DOHH2 (cell line): ENCODE measurements at regions not wholly inside any gene's neighbourhood (a gene's known extent, or its start where the extent isn't known, plus 50 kb on each side); places are given as distances from the start of the nearest gene placed in this dataset.

Experiments
- H3F3A ChIP-seq: fragments of 200-600 bp; sonication (generic), shearing (Covaris generic); 2 replicates; pipeline ENCODE4 v1.6.0; 2016; ENCODE audit warnings: antibody characterized with exemption, mild to moderate bottlenecking; ENCODE audit not compliant: control insufficient read depth, insufficient read depth
- H3K27ac ChIP-seq: fragments of 200-600 bp; sonication (generic); 2 replicates; pipeline ENCODE4 v1.5.1; 2014; ENCODE audit warnings: low read depth, mild to moderate bottlenecking, low read length, moderate library complexity
- H3K27me3 ChIP-seq: fragments of 200-600 bp; sonication (generic); 2 replicates; pipeline ENCODE4 v1.6.1; 2014; ENCODE audit warnings: mild to moderate bottlenecking, low read length, mixed read lengths; ENCODE audit not compliant: control insufficient read depth
- H3K36me3 ChIP-seq: fragments of 200-600 bp; sonication (generic); 2 replicates; pipeline ENCODE4 v1.6.1; 2014; ENCODE audit warnings: mild to moderate bottlenecking, low read length, moderate library complexity, mixed read lengths; ENCODE audit not compliant: control insufficient read depth
- H3K4me1 ChIP-seq: fragments of 200-600 bp; sonication (generic); 2 replicates; pipeline ENCODE4 v1.6.1; 2014; ENCODE audit warnings: mild to moderate bottlenecking, low read length, mixed read lengths; ENCODE audit not compliant: control insufficient read depth
- H3K4me2 ChIP-seq: fragments of 200-600 bp; sonication (generic); 2 replicates; pipeline ENCODE4 v1.6.0; 2014; ENCODE audit warnings: mild to moderate bottlenecking, low read length, moderate library complexity
- H3K4me3 ChIP-seq: fragments of 200-600 bp; sonication (generic); 2 replicates; pipeline ENCODE4 v1.5.1; 2014; ENCODE audit warnings: mild to moderate bottlenecking, low read length, mixed read lengths
- H3K79me2 ChIP-seq: fragments of 200-600 bp; sonication (generic); 2 replicates; pipeline ENCODE4 v1.6.1; 2014; ENCODE audit warnings: mild to moderate bottlenecking, low read length, mixed read lengths; ENCODE audit not compliant: control insufficient read depth
- H3K9me2 ChIP-seq: fragments of 200-600 bp; sonication (generic); replicated peaks from 2 replicates; pipeline ENCODE4 v1.6.1; 2014; ENCODE audit warnings: mild to moderate bottlenecking, low read length, mixed read lengths; ENCODE audit not compliant: control insufficient read depth
- H3K9me3 ChIP-seq: fragments of 200-600 bp; sonication (generic); 2 replicates; pipeline ENCODE4 v1.6.1; 2014; ENCODE audit warnings: antibody characterized with exemption, low read length, mixed read lengths; ENCODE audit not compliant: control insufficient read depth, insufficient read depth
- H4K20me1 ChIP-seq: fragments of 200-600 bp; sonication (generic); 2 replicates; pipeline ENCODE4 v1.6.0; 2014; ENCODE audit warnings: low read depth, mild to moderate bottlenecking, antibody characterized with exemption, low read length, moderate library complexity; ENCODE audit not compliant: control insufficient read depth, insufficient read depth
- EZH2phosphoT487 ChIP-seq: fragments of 200-600 bp; sonication (generic); IDR thresholded peaks from 2 replicates; pipeline ENCODE4 v1.6.1; 2017; ENCODE audit warnings: borderline replicate concordance, mild to moderate bottlenecking, antibody characterized with exemption, low read length, moderate library complexity, mixed read lengths
- TF ChIP-seq, protein P1 (sequence below): fragments of 200-600 bp; sonication (generic); IDR thresholded peaks from one replicate; pipeline ENCODE4 v1.5.1; 2014; ENCODE audit warnings: antibody characterized with exemption, mild to moderate bottlenecking, low read depth, low read length; ENCODE audit not compliant: poor library complexity, severe bottlenecking

DNA sequence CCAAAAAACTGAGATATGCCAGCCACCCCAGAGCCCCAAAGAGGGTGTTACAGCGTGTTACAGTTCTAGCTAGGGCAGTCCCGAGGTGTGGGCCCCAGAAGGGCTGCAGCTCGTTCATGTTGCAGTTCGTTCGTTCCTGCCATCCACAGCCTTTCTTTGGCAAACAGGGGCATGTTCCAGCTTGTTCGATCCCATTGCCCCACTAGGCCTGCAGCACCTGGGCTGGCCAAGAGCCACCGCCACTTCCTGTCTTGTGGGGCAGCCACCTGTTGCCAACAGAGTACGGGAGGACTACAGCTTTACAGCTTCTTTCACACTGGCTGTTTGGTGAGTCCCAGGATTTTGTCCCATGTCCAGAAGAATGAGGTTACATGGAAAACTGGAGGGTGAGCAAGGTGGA, 198.1 kb downstream of the MMUT start:
- H3K4me1 ChIP-seq, result no peaks in the 10 kb centered on the region
- no peak overlapping the region for H3K4me3 ChIP-seq
- TF ChIP-seq, protein P1, sequence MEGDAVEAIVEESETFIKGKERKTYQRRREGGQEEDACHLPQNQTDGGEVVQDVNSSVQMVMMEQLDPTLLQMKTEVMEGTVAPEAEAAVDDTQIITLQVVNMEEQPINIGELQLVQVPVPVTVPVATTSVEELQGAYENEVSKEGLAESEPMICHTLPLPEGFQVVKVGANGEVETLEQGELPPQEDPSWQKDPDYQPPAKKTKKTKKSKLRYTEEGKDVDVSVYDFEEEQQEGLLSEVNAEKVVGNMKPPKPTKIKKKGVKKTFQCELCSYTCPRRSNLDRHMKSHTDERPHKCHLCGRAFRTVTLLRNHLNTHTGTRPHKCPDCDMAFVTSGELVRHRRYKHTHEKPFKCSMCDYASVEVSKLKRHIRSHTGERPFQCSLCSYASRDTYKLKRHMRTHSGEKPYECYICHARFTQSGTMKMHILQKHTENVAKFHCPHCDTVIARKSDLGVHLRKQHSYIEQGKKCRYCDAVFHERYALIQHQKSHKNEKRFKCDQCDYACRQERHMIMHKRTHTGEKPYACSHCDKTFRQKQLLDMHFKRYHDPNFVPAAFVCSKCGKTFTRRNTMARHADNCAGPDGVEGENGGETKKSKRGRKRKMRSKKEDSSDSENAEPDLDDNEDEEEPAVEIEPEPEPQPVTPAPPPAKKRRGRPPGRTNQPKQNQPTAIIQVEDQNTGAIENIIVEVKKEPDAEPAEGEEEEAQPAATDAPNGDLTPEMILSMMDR, result no peak
- TF ChIP-seq EZH2phosphoT487, result no peak
- H4K20me1 ChIP-seq, result no peaks in the 10 kb centered on the region
- no peaks in the 10 kb centered on the region for H3K36me3 ChIP-seq
- H3F3A ChIP-seq, result no peaks in the 10 kb centered on the region
- H3K4me2 ChIP-seq, result no peak overlapping the region
- H3K9me3 ChIP-seq, result no peaks in the 10 kb centered on the region
- no peaks in the 10 kb centered on the region for H3K79me2 ChIP-seq
- no peaks in the 10 kb centered on the region for H3K9me2 ChIP-seq
- no peak overlapping the region for H3K27ac ChIP-seq
- no peaks in the 10 kb centered on the region for H3K27me3 ChIP-seq

DNA sequence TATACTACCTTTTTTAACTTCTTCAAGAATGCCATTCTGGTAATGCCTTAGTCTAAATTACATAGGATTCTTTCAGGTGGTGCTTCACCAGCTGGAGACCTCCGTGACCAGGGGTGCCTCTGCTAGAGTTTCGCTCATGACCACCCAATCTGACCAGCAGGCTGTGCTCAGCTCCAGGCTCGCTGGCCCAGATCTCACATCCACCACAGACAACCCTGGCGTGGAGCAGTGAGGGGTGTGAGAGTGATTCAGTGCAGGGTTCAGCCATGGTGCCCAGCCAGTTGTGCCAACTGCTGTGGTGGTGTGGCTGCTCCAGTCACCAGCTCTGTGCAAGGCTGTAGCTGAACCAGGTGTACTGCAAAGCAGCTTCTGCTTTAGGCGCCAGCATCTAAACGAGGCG, 198.6 kb downstream of the MMUT start:
- Histone ChIP-seq H3K4me1 (no peaks in the 10 kb centered on the region), H3K9me2 (no peaks in the 10 kb centered on the region), H3K9me3 (no peaks in the 10 kb centered on the region), H3K27ac (no peak overlapping the region), H3K27me3 (no peaks in the 10 kb centered on the region), H3K79me2 (no peaks in the 10 kb centered on the region), H3K4me3 (no peak overlapping the region), H3K36me3 (no peaks in the 10 kb centered on the region), H3K4me2 (no peak overlapping the region), H3F3A (no peaks in the 10 kb centered on the region), H4K20me1 (no peaks in the 10 kb centered on the region)
- TF ChIP-seq EZH2phosphoT487, result no peak
- TF ChIP-seq, protein P1, result no peak

DNA sequence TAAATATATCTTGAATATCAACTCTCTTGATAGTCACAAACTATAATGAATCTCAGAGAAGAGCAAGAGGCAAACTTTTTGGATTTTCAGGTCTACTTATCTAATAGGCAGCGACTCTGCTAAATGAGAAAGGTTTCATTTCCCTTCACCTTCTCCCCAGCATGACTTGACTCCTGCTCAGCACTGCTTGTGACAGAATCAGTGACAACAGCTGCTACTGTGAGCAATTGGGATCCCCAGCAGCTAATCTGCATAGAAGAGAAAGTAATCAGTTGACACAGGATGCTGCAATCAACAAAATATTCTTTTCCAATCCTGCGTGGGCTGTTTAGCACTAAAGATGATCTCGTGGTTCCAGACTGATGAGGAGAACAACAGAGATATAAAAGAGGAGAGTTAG, 205.5 kb downstream of the MMUT start:
- Histone ChIP-seq H3F3A (no peaks in the 10 kb centered on the region), H3K36me3 (no peaks in the 10 kb centered on the region), H3K4me3 (no peak overlapping the region), H3K9me2 (no peaks in the 10 kb centered on the region), H3K9me3 (no peaks in the 10 kb centered on the region), H3K79me2 (no peaks in the 10 kb centered on the region), H3K27ac (no peak overlapping the region), H3K4me2 (no peak overlapping the region), H3K27me3 (no peaks in the 10 kb centered on the region), H3K4me1 (no peaks in the 10 kb centered on the region), H4K20me1 (no peaks in the 10 kb centered on the region)
- TF ChIP-seq EZH2phosphoT487, result no peak
- TF ChIP-seq, protein P1, result no peak

DNA sequence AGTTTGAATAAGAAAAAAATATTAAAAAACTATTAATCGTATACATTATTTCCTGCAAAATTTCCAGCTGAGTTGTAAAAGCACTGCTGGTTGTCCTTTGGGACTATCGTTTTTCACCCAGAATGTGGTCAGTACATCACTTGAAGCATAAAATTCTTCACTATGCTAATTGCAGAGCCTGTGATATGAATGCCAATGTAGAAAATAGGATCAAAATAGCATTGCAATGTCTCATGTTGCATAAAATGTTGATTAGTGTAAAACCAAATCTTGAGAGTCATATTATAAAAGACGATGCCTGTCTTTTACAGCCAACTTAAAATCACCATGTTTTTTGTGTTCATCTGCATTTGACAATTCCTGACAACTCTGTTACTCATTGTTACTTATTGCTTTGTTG, 207.7 kb downstream of the MMUT start:
- Histone ChIP-seq H3K27me3 (no peaks in the 10 kb centered on the region), H3K4me3 (no peak overlapping the region), H3K4me1 (no peaks in the 10 kb centered on the region), H3F3A (no peaks in the 10 kb centered on the region), H3K4me2 (no peak overlapping the region), H3K79me2 (no peaks in the 10 kb centered on the region), H4K20me1 (no peaks in the 10 kb centered on the region), H3K9me2 (no peaks in the 10 kb centered on the region), H3K9me3 (no peaks in the 10 kb centered on the region), H3K27ac (no peak overlapping the region), H3K36me3 (no peaks in the 10 kb centered on the region)
- TF ChIP-seq, protein P1, result no peak
